Breast epithelium (tissue), 3 donors: ENCODE measurements at regions not wholly inside any gene's neighbourhood (a gene's known extent, or its start where the extent isn't known, plus 50 kb on each side); places are given as distances from the start of the nearest gene placed in this dataset.

Experiments used
- CTCF ChIP-seq, 3 donors: fragments of 450-650 bp; IDR thresholded peaks; one replicate each; pipeline ENCODE4 v1.5.1; 2016 to 2017; ENCODE audit warnings: antibody characterized with exemption in 3 of 3, mild to moderate bottlenecking in 3 of 3, moderate library complexity in 3 of 3
- POLR2A ChIP-seq: fragments of 450-650 bp; IDR thresholded peaks from one replicate; pipeline ENCODE4 v1.6.1; 2016; ENCODE audit warnings: antibody characterized with exemption, mild to moderate bottlenecking, moderate library complexity

DNA sequence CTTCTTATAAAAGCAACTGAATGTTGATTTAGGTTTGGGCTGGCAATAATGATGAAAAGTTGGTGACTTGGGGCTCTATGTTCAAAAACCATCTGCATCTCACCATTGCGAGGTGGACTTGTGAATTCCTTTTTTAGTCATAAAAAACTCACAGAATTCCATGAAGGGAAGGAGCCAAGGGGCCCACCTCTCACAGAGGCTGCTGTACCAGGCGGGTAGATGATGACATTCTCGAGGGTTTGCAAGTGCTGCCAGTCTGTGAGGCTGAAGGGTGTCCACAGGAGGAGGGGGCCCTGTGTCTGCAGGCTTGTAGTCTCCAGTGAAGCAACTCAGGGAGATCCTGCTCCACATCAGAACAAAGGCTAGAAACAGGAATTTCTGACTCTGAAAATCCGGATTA, 195.5 kb upstream of the ZNF32 start:
- TF ChIP-seq CTCF (IDR thresholded peaks at IDR 0.05) (no peak), POLR2A (no peak)
